Epithelial cell of esophagus (primary cell): ENCODE measurements at regions not wholly inside any gene's neighbourhood (a gene's known extent, or its start where the extent isn't known, plus 50 kb on each side); places are given as distances from the start of the nearest gene placed in this dataset.

Experiments used
- DNase-seq: peaks from one replicate; pipeline ENCODE4 v3.0.0; 2010; ENCODE audit warnings: low read depth
- H3K4me3 ChIP-seq: 2 replicates; pipeline ENCODE4 v1.5.1; 2011; ENCODE audit warnings: mild to moderate bottlenecking, low read length, control low read depth
- CTCF ChIP-seq: IDR thresholded peaks from 2 replicates; pipeline ENCODE4 v1.5.1; 2011; ENCODE audit warnings: low read depth, mild to moderate bottlenecking, low read length, control low read depth, inconsistent platforms; ENCODE audit not compliant: insufficient read depth; ENCODE audit errors: missing control alignments

GRCh38 chr15:98385752-98386381, 262.5 kb upstream of the IGF1R start:
- TF ChIP-seq CTCF: no peak
- no peak overlapping the region for H3K4me3 ChIP-seq

GRCh38 chr15:98386561-98386960, 261.8 kb upstream of the IGF1R start:
- H3K4me3 ChIP-seq: no peak overlapping the region
- TF ChIP-seq CTCF: no peak

More at GRCh38 chr15:98385752-98386381, 262.5 kb upstream of the IGF1R start:
- DNase-seq: no peak

GRCh38 chr15:98387866-98388265, 260.5 kb upstream of the IGF1R start:
- no peak for DNase-seq
- no peak overlapping the region for H3K4me3 ChIP-seq
- TF ChIP-seq CTCF: no peak

More at GRCh38 chr15:98386561-98386960, 261.8 kb upstream of the IGF1R start:
- DNase-seq: no peak

GRCh38 chr15:98390946-98391530, 257.3 kb upstream of the IGF1R start:
- no peak for TF ChIP-seq CTCF
- DNase-seq: no peak
- H3K4me3 ChIP-seq: no peak overlapping the region

GRCh38 chr15:98391568-98391967, 256.8 kb upstream of the IGF1R start:
- no peak for DNase-seq
- no peak for TF ChIP-seq CTCF
- no peak overlapping the region for H3K4me3 ChIP-seq

GRCh38 chr15:98393471-98393870, 254.9 kb upstream of the IGF1R start:
- no peak overlapping the region for H3K4me3 ChIP-seq
- TF ChIP-seq CTCF: no peak
- DNase-seq: no peak

- no peak overlapping the region for H3K4me3 ChIP-seq
- no peak for TF ChIP-seq CTCF
- DNase-seq: peak; percentile 9
These were observed 253.8 kb upstream of the IGF1R start for GRCh38 chr15:98394546-98394945.
